ENCODE measurements at regions not wholly inside any gene's neighbourhood (a gene's known extent, or its start where the extent isn't known, plus 50 kb on each side); places are given as distances from the start of the nearest gene placed in this dataset.

- intact Hi-C loops (cut with DNase I; ENCODE audit: low total_unique reads): no loop called here
- no peaks in the 10 kb centered on the region for H3K36me3 ChIP-seq
- DNase-seq: no peak
- peaks cover 0 to 38% (median 6%) of the 10 kb centered on the region in 3 donors for H3K27me3 ChIP-seq
- no peak overlapping the region for H3K4me3 ChIP-seq
- peaks cover 0 to 3% of the 10 kb centered on the region in 2 donors for H3K4me1 ChIP-seq
- in situ Hi-C loops (cut with MboI; ENCODE audit: low sequenced_read_pairs in 4 of 4): loop anchor here in 1 of 4 donors (25.0 kb wide), 1 partner anchor 224 kb away; no protein-coding TSS in a partner anchor
- no peak overlapping the region for H3K27ac ChIP-seq
- TF ChIP-seq CTCF (IDR thresholded peaks at IDR 0.05 in 4 of 5, conservative IDR thresholded peaks at IDR 0.05 in 1 of 5) (no peak), POLR2A (IDR thresholded peaks at IDR 0.05) (no peak)
- H3K9me3 ChIP-seq: no peaks in the 10 kb centered on the region
- ATAC-seq: no peak
Observed at GRCh38 chr17:34413443-34414119, 50.5 kb upstream of the CCL1 start.

GRCh38 chr17:34412965-34413441 is 50.0 kb upstream of the CCL1 start:
- H3K27me3 ChIP-seq: peaks cover 0 to 44% (median 8%) of the 10 kb centered on the region in 3 donors
- TF ChIP-seq POLR2A (IDR thresholded peaks at IDR 0.05) (no peak), CTCF (IDR thresholded peaks at IDR 0.05 in 4 of 5, conservative IDR thresholded peaks at IDR 0.05 in 1 of 5) (no peak)
- H3K4me1 ChIP-seq: peaks cover 0 to 3% of the 10 kb centered on the region in 2 donors

More at GRCh38 chr17:34412965-34413441, 50.0 kb upstream of the CCL1 start:
- ATAC-seq (no peak), DNase-seq (no peak)
- Histone ChIP-seq H3K36me3 (no peaks in the 10 kb centered on the region), H3K4me3 (no peak overlapping the region), H3K27ac (no peak overlapping the region), H3K9me3 (no peaks in the 10 kb centered on the region)
- in situ Hi-C loops (cut with MboI; ENCODE audit: low sequenced_read_pairs in 4 of 4) (loop anchor here in 1 of 4 donors (25.0 kb wide), 1 partner anchor 224 kb away; no protein-coding TSS in a partner anchor), intact Hi-C loops (cut with DNase I; ENCODE audit: low total_unique reads) (no loop called here)

Data from gastrocnemius medialis (tissue), 4 donors.